Transverse colon (tissue), 4 donors: ENCODE measurements at regions not wholly inside any gene's neighbourhood (a gene's known extent, or its start where the extent isn't known, plus 50 kb on each side); places are given as distances from the start of the nearest gene placed in this dataset.

Source experiments
- DNase-seq: peaks from one replicate; pipeline ENCODE4 v3.0.0-alpha.2; 2019
- H3K27ac ChIP-seq, 4 donors: fragments of 200-600 bp; sonication (generic); 2 replicates each; pipeline ENCODE4 v1.5.1; 2016 to 2018; ENCODE audit warnings: inconsistent platforms in 4 of 4
- H3K27me3 ChIP-seq: fragments of 200-600 bp; sonication (generic); 2 replicates; pipeline ENCODE4 v1.5.1; 2017; ENCODE audit warnings: inconsistent platforms
- H3K36me3 ChIP-seq, 4 donors: fragments of 200-600 bp; sonication (generic); 2 replicates each; pipeline ENCODE4 v1.5.1; 2017 to 2019; ENCODE audit warnings: inconsistent platforms in 4 of 4
- H3K4me1 ChIP-seq, 4 donors: fragments of 200-600 bp; sonication (generic); 2 replicates each; pipeline ENCODE4 v1.5.1; 2017 to 2020; ENCODE audit warnings: inconsistent platforms in 4 of 4
- H3K4me3 ChIP-seq, 4 donors: fragments of 200-600 bp; sonication (generic); 1 replicate in 1 of 4; 2 replicates in 3 of 4; pipeline versions ENCODE4 v1.5.1 to v1.6.1; 2017 to 2019; ENCODE audit warnings: inconsistent platforms in 4 of 4
- H3K9me3 ChIP-seq, 2 donors: fragments of 200-600 bp; sonication (generic); 2 replicates each; pipeline ENCODE4 v1.5.1; 2017 to 2019; ENCODE audit warnings: inconsistent platforms in 2 of 2
- CTCF ChIP-seq, 5 experiments: fragments of 200-600 bp in 3 of 5; fragments of 450-650 bp in 2 of 5; sonication (generic) in 3 of 5; IDR thresholded peaks; 1 replicate in 2 of 5; 2 replicates in 3 of 5; pipeline ENCODE4 v1.5.1; 2016 to 2017; ENCODE audit warnings: antibody characterized with exemption in 5 of 5, inconsistent platforms in 3 of 5, mild to moderate bottlenecking in 2 of 5, moderate library complexity in 1 of 5
- EP300 ChIP-seq: sonication (generic); formaldehyde crosslinking; IDR thresholded peaks from one replicate; pipeline ENCODE4 v1.6.1; 2017; ENCODE audit warnings: antibody characterized with exemption, low read depth
- POLR2A ChIP-seq: fragments of 450-650 bp; IDR thresholded peaks from one replicate; pipeline ENCODE4 v1.6.1; 2016; ENCODE audit warnings: antibody characterized with exemption, mild to moderate bottlenecking, moderate library complexity
- POLR2AphosphoS5 ChIP-seq, 3 donors: sonication (generic); formaldehyde crosslinking; IDR thresholded peaks; one replicate each; pipeline ENCODE4 v1.6.1; 2016; ENCODE audit warnings: antibody characterized with exemption in 3 of 3
- WGBS, 2 donors: methylation state at CpG; one replicate each; pipeline ENCODE4 v1.1.5; 2018; ENCODE audit warnings: low coverage in 1 of 2; 5-methylcytosine and 5-hydroxymethylcytosine counted together
- in situ Hi-C, 4 donors: fragments of 200-750 bp; cut with MboI; loops; one replicate each; pipeline versions ENCODE4 v1.15.0 to v1.15.1; 2017; ENCODE audit warnings: low sequenced_read_pairs in 3 of 4, low pct_ligation_motif_present in 1 of 4, low pct_unique_long_range_greater_than_20kb in 1 of 4
- intact Hi-C: fragments of 100-400 bp; cut with DNase I; formaldehyde crosslinking; loops from one replicate; pipeline ENCODE4 v1.15.1; 2023; ENCODE audit warnings: low total_unique reads

- intact Hi-C loops (no loop called here), in situ Hi-C loops (loop anchor here in 1 of 4 donors (25.0 kb wide), 1 partner anchor 977 kb away; no protein-coding TSS in a partner anchor)
- Histone ChIP-seq H3K4me3 (no peak overlapping the region), H3K36me3 (no peaks in the 10 kb centered on the region), H3K27me3 (no peaks in the 10 kb centered on the region), H3K27ac (no peak overlapping the region), H3K4me1 (no peaks in the 10 kb centered on the region), H3K9me3 (no peaks in the 10 kb centered on the region)
- 47 to 51% methylated on average over 4 of the region's 4 CpGs for WGBS, 2 donors
- DNase-seq = no peak
- no peak for TF ChIP-seq EP300
- no peak for TF ChIP-seq CTCF (IDR thresholded peaks at IDR 0.05)
- TF ChIP-seq POLR2AphosphoS5 (IDR thresholded peaks at IDR 0.05) = no peak
- TF ChIP-seq POLR2A = no peak
These were observed 324.4 kb upstream of the SGO1 start for GRCh38 chr3:20510396-20510795.

- Histone ChIP-seq H3K4me3 (no peak overlapping the region), H3K27ac (no peak overlapping the region), H3K27me3 (no peaks in the 10 kb centered on the region), H3K36me3 (no peaks in the 10 kb centered on the region), H3K9me3 (peaks cover 0 to 10% of the 10 kb centered on the region in 2 donors), H3K4me1 (no peaks in the 10 kb centered on the region)
- no peak for DNase-seq
- TF ChIP-seq POLR2A (no peak), CTCF (IDR thresholded peaks at IDR 0.05) (no peak), EP300 (no peak), POLR2AphosphoS5 (IDR thresholded peaks at IDR 0.05) (no peak)
- intact Hi-C loops = no loop called here
- in situ Hi-C loops = loop anchor here in 1 of 4 donors (25.0 kb wide), 1 partner anchor 984 kb away; no protein-coding TSS in a partner anchor
- WGBS, 2 donors = 62% methylated on average over 1 of the region's 1 CpG; no CpG with 5 or more reads in 1 of the 2 donors
These were observed 317.5 kb upstream of the SGO1 start for GRCh38 chr3:20503394-20504082.

GRCh38 chr3:20490996-20491395, 305.0 kb upstream of the SGO1 start:
- Histone ChIP-seq H3K36me3 (no peaks in the 10 kb centered on the region), H3K4me1 (no peaks in the 10 kb centered on the region), H3K27me3 (no peaks in the 10 kb centered on the region), H3K27ac (no peak overlapping the region), H3K4me3 (no peak overlapping the region), H3K9me3 (no peaks in the 10 kb centered on the region)
- intact Hi-C loops (no loop called here), in situ Hi-C loops (no loop called here)
- no peak for DNase-seq
- TF ChIP-seq EP300 = no peak
- no peak for TF ChIP-seq CTCF (IDR thresholded peaks at IDR 0.05)
- TF ChIP-seq POLR2A = no peak
- no peak for TF ChIP-seq POLR2AphosphoS5 (IDR thresholded peaks at IDR 0.05)
- WGBS, 2 donors = 22 to 24% methylated on average over 1 of the region's 1 CpG

GRCh38 chr3:20488151-20488550, 302.1 kb upstream of the SGO1 start:
- H3K9me3 ChIP-seq = peaks cover 7 to 12% of the 10 kb centered on the region in 2 donors
- intact Hi-C loops (no loop called here), in situ Hi-C loops (no loop called here)
- no peak for DNase-seq
- TF ChIP-seq POLR2AphosphoS5 (IDR thresholded peaks at IDR 0.05) (no peak), EP300 (no peak), POLR2A (no peak), CTCF (IDR thresholded peaks at IDR 0.05) (no peak)
- H3K4me3 ChIP-seq = no peak overlapping the region
- no peaks in the 10 kb centered on the region for H3K4me1 ChIP-seq
- H3K36me3 ChIP-seq = no peaks in the 10 kb centered on the region
- H3K27ac ChIP-seq = no peak overlapping the region
- 46 to 94% methylated on average over 2 to 3 of the region's 3 CpGs for WGBS, 2 donors
- H3K27me3 ChIP-seq = no peaks in the 10 kb centered on the region
